ENCODE measurements at regions not wholly inside any gene's neighbourhood (a gene's known extent, or its start where the extent isn't known, plus 50 kb on each side); places are given as distances from the start of the nearest gene placed in this dataset.

DNA sequence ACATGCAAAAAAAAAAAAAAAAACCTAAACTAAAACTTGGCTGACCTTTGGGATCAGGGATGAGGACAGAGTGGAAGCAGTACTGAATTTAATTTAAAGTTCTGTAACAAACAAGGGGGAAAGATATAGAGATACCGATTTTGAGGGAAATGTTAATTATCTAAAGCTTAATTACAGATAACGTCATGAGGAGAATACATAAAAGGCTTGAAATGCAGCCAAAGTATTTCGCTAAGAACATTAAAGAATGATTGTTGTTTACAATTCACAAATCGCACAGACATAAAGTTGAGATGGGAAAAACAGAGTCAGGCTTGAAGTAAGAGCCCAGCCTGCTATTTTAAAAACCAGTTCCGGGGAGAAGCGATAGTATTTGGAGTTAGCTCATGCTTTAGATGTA, 208.0 kb upstream of the SASH1 start:
- no peak overlapping the region for H3K4me3 ChIP-seq
- H3K4me2 ChIP-seq, result peak overlapping the region; percentile 53
- 54% methylated on average over 6 of the region's 6 CpGs for WGBS (ENCODE audit: missing lambda C conversion rate)
- H3K27ac ChIP-seq, result peak overlapping the region in 1 of 2 experiments; percentile 37; a peak in 2 of 6 replicates
- TF ChIP-seq ZC3H11A (IDR thresholded peaks at IDR 0.05), result no peak
- no peak for TF ChIP-seq BHLHE40 (IDR thresholded peaks at IDR 0.05; ENCODE audit: low read depth, low read length)
- peaks cover 24% of the 10 kb centered on the region for H3K4me1 ChIP-seq
- CTCF ChIA-PET, result interaction anchor here (0.5 to 3.8 kb wide), 3 partner anchors 10 to 352 kb away, joined by 3 to 11 read pairs (median 3); no protein-coding TSS in a partner anchor
- FAIRE-seq, result no peak
- peaks cover 15% of the 10 kb centered on the region; the same call in 2 of the 3 replicates for H3K9me3 ChIP-seq
- POLR2A ChIA-PET, result no interaction called here
- DNase-seq (ENCODE audit: low read depth in 1 of 2, low spot score in 1 of 2), result no peak
- no peak for ATAC-seq

DNA sequence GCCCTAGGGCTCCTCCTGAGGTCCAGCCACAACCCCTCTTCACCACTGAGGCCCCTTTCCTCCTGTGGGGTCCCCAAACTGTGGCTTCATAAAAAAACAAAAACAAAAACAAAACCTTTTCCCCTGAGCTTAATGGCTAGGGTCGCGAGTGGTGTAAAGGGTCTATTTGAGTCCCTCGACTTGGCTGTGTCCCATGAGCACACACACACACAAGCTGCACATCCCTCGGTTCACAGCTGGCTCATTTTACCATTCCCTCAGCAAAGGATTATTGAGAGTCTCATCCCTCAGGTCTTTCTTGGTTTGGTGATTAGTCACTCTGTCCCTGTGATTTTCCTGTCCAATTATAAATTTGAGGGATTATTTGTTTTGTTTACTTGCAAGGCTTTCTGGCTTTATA, 206.1 kb upstream of the SASH1 start:
- ATAC-seq, result no peak
- CTCF ChIA-PET, result interaction anchor here (1.1 to 3.8 kb wide), 3 partner anchors 8 to 29 kb away, joined by 3 to 11 read pairs (median 3); no protein-coding TSS in a partner anchor
- no peak for DNase-seq (ENCODE audit: low read depth in 1 of 2, low spot score in 1 of 2)
- Histone ChIP-seq H3K4me1 (peaks cover 34% of the 10 kb centered on the region), H3K4me2 (no peak overlapping the region), H3K27ac (peak overlapping the region in 1 of 2 experiments; percentile 61; a peak in 1 of 6 replicates), H3K4me3 (no peak overlapping the region), H3K9me3 (peaks cover 15% of the 10 kb centered on the region; the same call in 2 of the 3 replicates)
- 69% methylated on average over 4 of the region's 4 CpGs for WGBS (ENCODE audit: missing lambda C conversion rate)
- POLR2A ChIA-PET, result no interaction called here
- TF ChIP-seq GATA3 (IDR thresholded peaks at IDR 0.05; ENCODE audit: borderline replicate concordance) (no peak), BHLHE40 (IDR thresholded peaks at IDR 0.05; ENCODE audit: low read depth, low read length) (no peak), RARB (CRISPR knock-in tag; IDR thresholded peaks at IDR 0.05) (no peak), EHF (CRISPR knock-in tag; IDR thresholded peaks at IDR 0.05) (no peak), SMC3 (IDR thresholded peaks at IDR 0.05) (no peak), HOXB13 (CRISPR knock-in tag; IDR thresholded peaks at IDR 0.05; ENCODE audit: low read depth) (no peak), FOSB (CRISPR knock-in tag; IDR thresholded peaks at IDR 0.05) (no peak), POLR2A (IDR thresholded peaks at IDR 0.05; ENCODE audit: low read length) (no peak), ZC3H11A (IDR thresholded peaks at IDR 0.05) (no peak)
- TF ChIP-seq, protein P1, sequence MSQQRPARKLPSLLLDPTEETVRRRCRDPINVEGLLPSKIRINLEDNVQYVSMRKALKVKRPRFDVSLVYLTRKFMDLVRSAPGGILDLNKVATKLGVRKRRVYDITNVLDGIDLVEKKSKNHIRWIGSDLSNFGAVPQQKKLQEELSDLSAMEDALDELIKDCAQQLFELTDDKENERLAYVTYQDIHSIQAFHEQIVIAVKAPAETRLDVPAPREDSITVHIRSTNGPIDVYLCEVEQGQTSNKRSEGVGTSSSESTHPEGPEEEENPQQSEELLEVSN (IDR thresholded peaks at IDR 0.05; ENCODE audit: borderline replicate concordance, low read depth), result no peak
- TF ChIP-seq, protein P2, sequence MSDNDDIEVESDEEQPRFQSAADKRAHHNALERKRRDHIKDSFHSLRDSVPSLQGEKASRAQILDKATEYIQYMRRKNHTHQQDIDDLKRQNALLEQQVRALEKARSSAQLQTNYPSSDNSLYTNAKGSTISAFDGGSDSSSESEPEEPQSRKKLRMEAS (IDR thresholded peaks at IDR 0.05), result no peak
- TF ChIP-seq, protein P3, sequence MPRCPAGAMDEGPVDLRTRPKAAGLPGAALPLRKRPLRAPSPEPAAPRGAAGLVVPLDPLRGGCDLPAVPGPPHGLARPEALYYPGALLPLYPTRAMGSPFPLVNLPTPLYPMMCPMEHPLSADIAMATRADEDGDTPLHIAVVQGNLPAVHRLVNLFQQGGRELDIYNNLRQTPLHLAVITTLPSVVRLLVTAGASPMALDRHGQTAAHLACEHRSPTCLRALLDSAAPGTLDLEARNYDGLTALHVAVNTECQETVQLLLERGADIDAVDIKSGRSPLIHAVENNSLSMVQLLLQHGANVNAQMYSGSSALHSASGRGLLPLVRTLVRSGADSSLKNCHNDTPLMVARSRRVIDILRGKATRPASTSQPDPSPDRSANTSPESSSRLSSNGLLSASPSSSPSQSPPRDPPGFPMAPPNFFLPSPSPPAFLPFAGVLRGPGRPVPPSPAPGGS (IDR thresholded peaks at IDR 0.05), result no peak
- no peak for FAIRE-seq

DNA sequence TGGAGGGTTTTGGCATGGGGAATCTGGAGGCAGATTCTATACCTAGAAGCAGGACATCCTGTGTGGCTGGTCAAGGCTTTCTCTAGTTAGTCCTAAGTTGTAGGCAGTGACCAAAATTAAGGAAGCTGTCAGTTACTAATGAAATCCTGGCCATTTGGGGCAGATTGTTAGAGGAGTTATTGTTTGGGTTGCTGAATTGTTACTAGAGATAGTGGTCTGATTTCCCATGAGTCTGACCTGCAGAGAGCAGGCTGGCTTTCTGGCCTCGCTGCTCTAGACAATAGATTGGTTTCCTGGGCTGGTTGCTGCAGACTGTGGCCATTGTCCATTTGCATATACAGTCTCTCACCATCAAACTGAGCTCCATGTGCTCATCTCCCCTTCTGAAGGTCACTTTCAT, 205.0 kb upstream of the SASH1 start:
- DNase-seq (ENCODE audit: low read depth in 1 of 2, low spot score in 1 of 2), result no peak
- TF ChIP-seq BHLHE40 (IDR thresholded peaks at IDR 0.05; ENCODE audit: low read depth, low read length), result no peak
- FAIRE-seq, result no peak
- peaks cover 36% of the 10 kb centered on the region for H3K4me1 ChIP-seq
- 89% methylated on average over 1 of the region's 1 CpG for WGBS (ENCODE audit: missing lambda C conversion rate)
- no peak for ATAC-seq
- ChIA-PET POLR2A (no interaction called here), CTCF (no interaction called here)
- H3K4me2 ChIP-seq, result no peak overlapping the region
- H3K27ac ChIP-seq, result 0 out of 6 replicates have a peak overlapping the region, but pooled peaks of 1 of the 2 experiments have one; percentile 25
- peaks cover 11% of the 10 kb centered on the region; the same call in 1 of the 3 replicates for H3K9me3 ChIP-seq
- no peak overlapping the region for H3K4me3 ChIP-seq

DNA sequence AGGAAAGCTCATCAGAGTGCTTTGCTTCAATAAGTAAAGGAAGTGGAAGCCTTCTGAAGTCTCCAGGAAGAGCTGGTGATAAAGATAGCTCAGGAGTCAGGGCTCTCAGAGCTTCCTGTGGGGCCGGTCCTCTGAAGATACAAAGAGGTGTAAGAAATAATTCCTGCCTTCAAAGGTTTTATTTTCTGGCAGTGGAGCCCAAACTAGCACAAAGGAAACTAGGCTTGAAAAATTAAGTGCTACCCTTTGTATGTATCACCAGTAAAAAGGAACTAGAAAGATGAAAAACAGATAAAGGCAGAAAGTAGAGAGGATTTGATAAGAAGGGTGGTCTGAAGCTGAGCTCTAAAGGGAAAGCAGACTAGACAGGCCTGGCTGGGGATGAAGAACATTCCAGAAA, 204.1 kb upstream of the SASH1 start:
- CTCF ChIA-PET, result no interaction called here
- no peak for FAIRE-seq

More for the DNA sequence above, 204.1 kb upstream of the SASH1 start:
- WGBS (ENCODE audit: missing lambda C conversion rate), result 86% methylated on average over 1 of the region's 1 CpG
- DNase-seq (ENCODE audit: low read depth in 1 of 2, low spot score in 1 of 2), result no peak
- Histone ChIP-seq H3K9me3 (peaks cover 11% of the 10 kb centered on the region; the same call in 1 of the 3 replicates), H3K4me1 (peaks cover 28% of the 10 kb centered on the region), H3K27ac (peak overlapping the region; percentile 17 to 54; a peak in 3 of 6 replicates), H3K4me2 (no peak overlapping the region), H3K4me3 (no peak overlapping the region)
- POLR2A ChIA-PET, result no interaction called here
- TF ChIP-seq KDM5A (IDR thresholded peaks at IDR 0.05) (no peak), POLR2A (IDR thresholded peaks at IDR 0.05; ENCODE audit: low read length) (no peak), RARB (CRISPR knock-in tag; IDR thresholded peaks at IDR 0.05) (no peak), BHLHE40 (IDR thresholded peaks at IDR 0.05; ENCODE audit: low read depth, low read length) (no peak), NPAS2 (CRISPR knock-in tag; IDR thresholded peaks at IDR 0.05; ENCODE audit: borderline replicate concordance) (no peak), JUN (IDR thresholded peaks at IDR 0.05) (no peak), SMC3 (IDR thresholded peaks at IDR 0.05) (no peak), POLR2AphosphoS2 (conservative IDR thresholded peaks at IDR 0.05; ENCODE audit: low read length) (no peak), FOXS1 (CRISPR knock-in tag; IDR thresholded peaks at IDR 0.05) (no peak), CBX8 (IDR thresholded peaks at IDR 0.05) (no peak), MAZ (IDR thresholded peaks at IDR 0.05; ENCODE audit: borderline replicate concordance, low read depth, low read length) (no peak), RCOR1 (IDR thresholded peaks at IDR 0.05; ENCODE audit: low read depth, low read length) (no peak), ESRRA (IDR thresholded peaks at IDR 0.05; ENCODE audit: borderline replicate concordance, low read length) (no peak), ZNF302 (CRISPR knock-in tag; IDR thresholded peaks at IDR 0.05) (no peak), HOXB13 (CRISPR knock-in tag; IDR thresholded peaks at IDR 0.05; ENCODE audit: low read depth) (no peak)
- TF ChIP-seq, protein P4, sequence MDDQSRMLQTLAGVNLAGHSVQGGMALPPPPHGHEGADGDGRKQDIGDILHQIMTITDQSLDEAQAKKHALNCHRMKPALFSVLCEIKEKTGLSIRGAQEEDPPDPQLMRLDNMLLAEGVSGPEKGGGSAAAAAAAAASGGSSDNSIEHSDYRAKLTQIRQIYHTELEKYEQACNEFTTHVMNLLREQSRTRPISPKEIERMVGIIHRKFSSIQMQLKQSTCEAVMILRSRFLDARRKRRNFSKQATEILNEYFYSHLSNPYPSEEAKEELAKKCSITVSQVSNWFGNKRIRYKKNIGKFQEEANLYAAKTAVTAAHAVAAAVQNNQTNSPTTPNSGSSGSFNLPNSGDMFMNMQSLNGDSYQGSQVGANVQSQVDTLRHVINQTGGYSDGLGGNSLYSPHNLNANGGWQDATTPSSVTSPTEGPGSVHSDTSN (IDR thresholded peaks at IDR 0.05), result no peak
- TF ChIP-seq, protein P2 (IDR thresholded peaks at IDR 0.05), result no peak
- TF ChIP-seq, protein P1 (IDR thresholded peaks at IDR 0.05; ENCODE audit: borderline replicate concordance, low read depth), result no peak
- TF ChIP-seq, protein P5, sequence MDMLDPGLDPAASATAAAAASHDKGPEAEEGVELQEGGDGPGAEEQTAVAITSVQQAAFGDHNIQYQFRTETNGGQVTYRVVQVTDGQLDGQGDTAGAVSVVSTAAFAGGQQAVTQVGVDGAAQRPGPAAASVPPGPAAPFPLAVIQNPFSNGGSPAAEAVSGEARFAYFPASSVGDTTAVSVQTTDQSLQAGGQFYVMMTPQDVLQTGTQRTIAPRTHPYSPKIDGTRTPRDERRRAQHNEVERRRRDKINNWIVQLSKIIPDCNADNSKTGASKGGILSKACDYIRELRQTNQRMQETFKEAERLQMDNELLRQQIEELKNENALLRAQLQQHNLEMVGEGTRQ (IDR thresholded peaks at IDR 0.05), result no peak
- no peak for ATAC-seq
